GM19351 (cell line): ENCODE measurements at regions not wholly inside any gene's neighbourhood (a gene's known extent, or its start where the extent isn't known, plus 50 kb on each side); places are given as distances from the start of the nearest gene placed in this dataset.
A peak's percentile ranks its signal among the peaks of the same experiment; 100 is the strongest.
"Not testable (repeated sequence)": the region's sequence is repeated elsewhere in the genome, so short reads cannot be mapped to it uniquely, and the experiment has no call there.

Experiments
- ATAC-seq: cut with Tn5 transposase; IDR thresholded peaks from one replicate; pipeline ENCODE4 v1.9.1; 2021; ENCODE audit warnings: mild to moderate bottlenecking, moderate library complexity; ENCODE audit not compliant: unreplicated experiment

- ATAC-seq: no peak
These were observed 261.3 kb downstream of the QDPR start for GRCh38 chr4:17250591-17250990.

DNA sequence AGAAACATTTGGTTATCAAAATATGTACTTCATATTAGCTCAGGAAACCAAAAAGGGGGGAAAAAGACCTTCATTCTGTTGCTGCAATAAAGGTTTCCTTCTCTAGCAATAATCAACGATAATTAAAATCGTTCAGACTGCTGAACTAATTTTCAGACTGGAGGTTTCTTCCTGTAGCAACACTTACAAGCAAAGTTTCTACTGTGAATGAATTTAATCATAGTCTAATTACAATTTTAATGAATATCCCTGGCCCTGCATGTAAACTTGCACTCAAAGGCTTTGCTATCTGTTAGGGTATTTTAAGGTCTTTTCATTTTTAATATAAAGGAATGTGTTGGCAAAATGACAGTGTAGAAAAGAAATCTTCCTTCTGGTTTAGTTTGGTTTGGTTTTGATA is 265.2 kb downstream of the QDPR start:
- no peak for ATAC-seq

- ATAC-seq: no peak
These were observed 270.1 kb downstream of the QDPR start for GRCh38 chr4:17241835-17242234.

DNA sequence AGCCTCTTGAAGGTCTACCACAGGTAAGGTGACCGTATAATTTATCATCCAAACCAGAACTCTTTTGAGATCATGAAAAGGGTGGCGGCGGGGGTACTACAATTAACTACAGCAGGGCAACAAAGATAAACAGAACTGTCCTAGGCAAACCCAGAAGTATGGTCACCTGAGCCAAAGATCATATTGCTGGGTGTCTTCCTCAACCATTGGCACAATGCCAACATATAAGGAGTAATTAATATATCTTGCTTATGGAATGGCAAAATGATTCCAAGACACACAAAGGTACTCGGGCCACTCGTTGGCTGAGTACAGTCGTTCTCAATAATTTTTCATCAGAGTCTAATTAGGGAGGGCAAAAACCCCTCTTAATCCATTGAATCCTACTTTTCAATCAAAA is 273.3 kb downstream of the QDPR start:
- ATAC-seq: no peak

DNA sequence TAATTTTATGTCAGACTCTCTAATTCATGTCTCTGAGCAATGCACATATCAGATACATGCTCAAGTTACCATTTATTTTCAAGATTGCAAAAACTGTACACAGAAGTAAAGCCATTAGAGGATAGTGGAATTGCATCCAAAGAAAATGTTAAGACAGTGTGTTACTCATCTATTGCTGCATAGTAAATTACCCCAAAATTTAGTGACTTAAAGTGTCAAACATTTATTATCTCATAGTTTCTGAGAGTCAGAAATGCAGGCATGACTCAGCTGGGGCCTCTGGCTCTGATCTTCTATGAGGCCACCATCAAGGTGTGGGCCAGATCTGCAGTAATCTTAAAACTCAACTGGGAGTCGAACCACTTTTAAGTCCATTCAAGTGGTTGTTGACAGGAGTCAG is 275.2 kb downstream of the QDPR start:
- no peak for ATAC-seq

DNA sequence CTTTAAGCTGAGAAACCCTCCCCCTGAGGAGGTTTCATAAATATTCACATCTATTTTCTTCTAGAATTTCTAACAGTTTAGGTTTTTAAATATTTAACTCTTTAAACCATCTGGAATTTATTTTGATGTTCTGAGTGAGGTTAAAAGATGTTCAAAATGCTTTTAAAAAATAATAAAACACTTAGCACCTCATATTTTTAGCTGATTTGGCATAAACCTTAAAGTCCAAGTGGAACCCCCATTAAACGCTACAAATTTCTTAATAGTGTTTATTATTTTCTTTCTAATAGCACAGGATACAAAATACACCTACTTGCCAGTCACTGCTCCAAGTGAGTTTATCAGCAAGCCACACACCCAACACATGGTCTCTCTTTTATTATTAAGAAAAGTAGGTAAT is 277.2 kb downstream of the QDPR start:
- ATAC-seq: no peak

DNA sequence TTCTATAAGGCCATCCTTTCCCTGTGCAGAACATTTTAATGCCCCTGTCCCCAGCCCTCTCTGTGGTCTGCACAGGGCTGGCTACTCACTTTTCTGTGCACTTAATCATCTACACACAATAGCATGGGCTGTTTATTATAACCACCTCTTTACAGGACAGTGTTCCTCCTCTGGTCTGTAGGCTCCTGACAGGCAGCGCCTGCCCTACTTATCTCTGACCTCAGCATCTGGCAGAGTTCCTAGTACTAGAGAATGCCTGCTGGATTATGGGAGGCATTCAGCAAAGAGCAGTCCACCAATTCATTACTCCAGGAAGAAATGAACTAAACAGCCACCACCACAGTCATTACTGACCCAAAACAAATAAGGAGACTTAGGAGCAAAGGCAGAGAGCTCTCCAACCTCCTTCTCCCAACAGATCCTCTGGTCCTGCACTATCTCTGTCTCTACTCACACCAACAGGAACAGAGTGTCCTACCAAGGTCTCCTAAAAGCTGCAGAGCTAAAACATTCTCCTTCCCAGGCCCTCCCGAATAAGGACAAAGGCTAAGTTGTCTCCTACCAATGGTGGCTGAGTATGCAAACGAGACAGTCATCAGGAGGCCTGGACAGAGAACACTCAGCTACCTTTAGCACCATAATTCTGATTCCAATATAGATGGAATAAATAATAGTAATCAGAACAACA is 279.2 kb downstream of the QDPR start:
- no peak for ATAC-seq

DNA sequence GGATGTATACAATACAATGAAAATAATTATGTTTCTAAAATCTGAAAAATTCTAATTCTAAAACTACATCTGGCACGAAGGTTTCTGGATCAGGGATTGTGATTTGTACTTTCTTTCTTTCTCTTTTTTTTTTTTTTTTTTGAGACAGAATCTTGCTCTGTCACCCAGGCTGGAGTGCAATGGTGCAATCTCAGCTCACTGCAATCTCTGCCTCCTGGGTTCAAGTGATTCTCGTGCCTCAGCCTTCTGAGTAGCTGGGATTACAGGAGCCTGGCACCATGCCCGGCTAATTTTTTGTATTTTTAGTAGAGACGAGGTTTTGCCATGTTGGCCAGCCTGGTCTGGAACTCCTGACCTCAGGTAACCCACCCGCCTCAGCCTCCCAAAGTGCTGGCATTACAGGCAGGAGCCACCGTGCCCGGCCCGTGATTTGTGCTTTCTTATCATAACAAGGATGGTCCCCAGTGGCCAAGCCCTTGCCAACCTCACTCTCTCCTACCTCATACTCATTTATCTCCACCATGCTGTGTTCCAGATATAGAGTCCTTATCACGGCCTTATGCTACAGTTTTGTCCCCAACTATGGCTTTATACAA is 279.9 kb downstream of the QDPR start:
- ATAC-seq: not testable (repeated sequence)

GRCh38 chr4:17230727-17231126 is 281.2 kb downstream of the QDPR start:
- no peak for ATAC-seq

- ATAC-seq: no peak
These were observed 291.1 kb downstream of the QDPR start for GRCh38 chr4:17220816-17221215.

GRCh38 chr4:17218786-17219185 is 293.1 kb downstream of the QDPR start:
- no peak for ATAC-seq

GRCh38 chr4:17206829-17207801 is 304.8 kb downstream of the QDPR start:
- ATAC-seq: peak; percentile 62

- no peak for ATAC-seq
These were observed 306.5 kb upstream of the LDB2 start for GRCh38 chr4:17204908-17205307.

DNA sequence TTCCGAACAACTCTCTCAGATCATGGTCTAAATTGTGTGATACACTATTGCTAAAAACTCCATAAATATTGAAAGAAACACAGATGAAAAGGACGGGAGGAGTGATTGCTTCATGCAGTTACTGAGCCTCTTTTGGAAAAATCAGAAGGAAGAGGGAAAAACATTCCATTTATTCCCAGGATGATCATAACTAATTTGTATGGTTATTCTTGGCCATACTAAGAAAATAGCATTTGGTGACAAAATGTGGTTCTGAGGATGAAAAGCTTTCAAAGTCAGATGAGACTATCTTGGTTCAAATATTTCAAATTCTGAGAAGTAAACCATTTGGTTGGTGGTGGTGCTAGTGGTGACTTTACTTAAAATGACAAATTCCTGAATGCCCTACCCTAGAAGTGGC is 305.4 kb upstream of the LDB2 start:
- no peak for ATAC-seq

DNA sequence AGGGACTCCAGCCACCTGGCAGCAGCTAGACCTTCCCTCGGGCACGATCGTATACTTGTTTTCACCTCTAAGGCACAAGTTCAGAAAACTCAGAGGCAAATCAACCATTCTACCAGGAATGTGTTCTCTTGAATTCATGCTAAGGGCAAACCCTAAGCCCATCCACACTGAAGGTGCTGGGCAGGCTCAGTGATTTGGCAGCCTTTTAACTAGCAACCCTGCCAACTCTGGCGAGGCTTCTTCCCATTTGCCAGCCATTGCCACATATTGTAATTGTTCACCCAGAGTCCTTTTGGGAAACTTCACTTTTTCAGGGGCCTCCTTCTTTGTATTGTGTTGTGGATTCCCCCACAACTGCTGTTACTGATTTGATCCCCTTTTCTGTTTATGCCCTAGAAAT is 298.6 kb upstream of the LDB2 start:
- no peak for ATAC-seq

DNA sequence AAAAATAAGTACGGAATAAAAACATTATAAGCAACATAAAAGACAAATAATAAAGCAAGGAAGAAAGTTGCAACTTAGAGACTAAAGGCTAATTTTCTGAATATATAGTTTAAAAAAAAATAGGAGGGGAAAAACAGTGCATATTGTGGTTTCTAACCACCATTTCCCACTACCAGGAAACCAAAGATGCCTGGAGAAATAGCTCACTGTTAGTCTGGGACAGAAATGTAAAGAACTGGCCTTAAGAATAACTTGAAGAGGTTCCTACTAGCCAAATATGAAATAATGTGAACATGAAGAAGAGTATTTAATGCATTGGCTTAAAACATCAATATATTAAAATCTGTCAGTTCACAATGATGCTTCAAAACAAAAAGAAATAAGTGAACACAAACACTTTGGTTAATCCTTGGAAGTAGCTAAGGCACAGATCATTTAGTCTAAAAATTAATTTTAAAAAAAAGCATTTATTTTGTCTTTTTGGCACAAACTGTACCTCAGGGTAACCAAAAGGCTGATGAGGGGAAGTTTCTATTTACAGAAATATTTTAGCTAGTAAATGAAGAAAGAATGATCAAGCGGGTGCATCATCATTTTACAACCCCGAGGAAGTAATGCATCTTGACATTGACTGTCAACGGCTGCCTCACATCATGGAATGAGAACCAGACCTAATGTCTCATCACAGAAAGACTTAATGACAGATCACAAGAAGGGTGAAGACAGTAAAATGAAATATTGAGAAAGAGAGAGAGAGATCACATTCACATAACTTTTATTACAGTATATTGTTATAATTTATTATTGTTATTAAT is 297.2 kb upstream of the LDB2 start:
- ATAC-seq: no peak

DNA sequence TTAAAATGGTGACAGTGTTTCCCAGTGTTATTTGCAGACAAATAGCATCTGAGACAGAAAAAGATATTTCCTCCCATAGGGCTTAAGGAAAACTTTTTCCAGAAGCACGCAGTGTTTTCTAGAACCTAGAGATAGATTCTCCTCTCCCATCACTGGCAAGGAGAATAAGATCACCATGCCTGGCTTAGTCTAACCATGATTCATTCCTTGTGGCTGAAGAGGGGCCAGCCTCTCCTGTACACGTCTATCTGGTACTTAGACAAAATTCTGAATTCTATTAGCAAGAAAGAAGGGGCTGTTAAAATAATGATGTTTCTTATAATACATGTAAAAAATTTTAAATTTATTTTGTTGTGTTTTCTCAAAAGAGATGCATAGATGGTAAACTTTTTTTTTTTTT is 296.1 kb upstream of the LDB2 start:
- no peak for ATAC-seq

DNA sequence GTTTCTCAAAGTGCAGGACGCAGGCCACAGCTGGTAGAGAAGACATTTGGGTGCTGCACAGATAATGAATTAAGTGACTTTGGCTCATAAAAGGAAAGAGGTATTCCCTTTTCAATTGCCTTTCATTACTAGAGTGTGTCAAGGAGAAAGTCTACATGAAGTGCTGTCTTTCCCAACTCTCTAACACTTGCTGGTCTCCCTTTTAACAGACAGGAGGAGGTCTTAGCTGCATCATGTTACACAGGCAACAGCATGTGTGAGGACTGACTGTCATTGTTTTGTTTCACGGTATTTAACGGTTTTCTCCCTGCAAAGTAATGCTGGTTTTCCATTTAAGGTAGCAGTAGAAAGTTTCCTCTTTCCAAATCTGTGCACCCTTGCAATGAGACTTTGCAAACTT is 291.3 kb upstream of the LDB2 start:
- no peak for ATAC-seq

DNA sequence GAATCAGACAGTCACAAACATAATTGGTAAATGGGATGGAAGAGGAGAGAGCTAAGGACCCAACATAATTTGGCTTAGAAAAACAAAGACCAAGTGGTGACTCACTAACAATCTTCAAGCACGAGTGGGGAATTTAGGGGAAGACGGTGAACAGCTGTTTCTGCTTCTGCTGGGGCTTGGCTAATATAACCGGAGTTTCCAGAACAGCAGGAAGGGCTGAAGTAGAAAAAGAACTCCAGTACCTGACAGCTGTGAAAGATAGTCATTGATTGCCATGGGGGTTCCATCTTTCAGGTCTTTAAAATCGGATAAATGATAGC is 290.9 kb upstream of the LDB2 start:
- ATAC-seq: no peak

GRCh38 chr4:17188547-17189400 is 290.3 kb upstream of the LDB2 start:
- ATAC-seq: no peak
